Esophagus squamous epithelium (tissue), 4 donors: ENCODE measurements at regions not wholly inside any gene's neighbourhood (a gene's known extent, or its start where the extent isn't known, plus 50 kb on each side); places are given as distances from the start of the nearest gene placed in this dataset.

Experiments
- CTCF ChIP-seq, 6 experiments: fragments of 450-650 bp in 4 of 6; fragments of 200-600 bp in 2 of 6; sonication (generic) in 2 of 6; IDR thresholded peaks; one replicate each; pipeline ENCODE4 v1.5.1; 2016 to 2019; ENCODE audit warnings: antibody characterized with exemption in 6 of 6, mild to moderate bottlenecking in 4 of 6, moderate library complexity in 4 of 6
- POLR2A ChIP-seq, 4 donors: fragments of 450-650 bp; IDR thresholded peaks; one replicate each; pipeline ENCODE4 v1.6.1; 2017; ENCODE audit warnings: antibody characterized with exemption in 4 of 4, mild to moderate bottlenecking in 4 of 4, moderate library complexity in 3 of 4

GRCh38 chr4:136908122-136908521 is 624.2 kb downstream of the PCDH18 start:
- TF ChIP-seq POLR2A (IDR thresholded peaks at IDR 0.05) (no peak), CTCF (IDR thresholded peaks at IDR 0.05) (no peak)
